ENCODE measurements at regions not wholly inside any gene's neighbourhood (a gene's known extent, or its start where the extent isn't known, plus 50 kb on each side); places are given as distances from the start of the nearest gene placed in this dataset.

DNA sequence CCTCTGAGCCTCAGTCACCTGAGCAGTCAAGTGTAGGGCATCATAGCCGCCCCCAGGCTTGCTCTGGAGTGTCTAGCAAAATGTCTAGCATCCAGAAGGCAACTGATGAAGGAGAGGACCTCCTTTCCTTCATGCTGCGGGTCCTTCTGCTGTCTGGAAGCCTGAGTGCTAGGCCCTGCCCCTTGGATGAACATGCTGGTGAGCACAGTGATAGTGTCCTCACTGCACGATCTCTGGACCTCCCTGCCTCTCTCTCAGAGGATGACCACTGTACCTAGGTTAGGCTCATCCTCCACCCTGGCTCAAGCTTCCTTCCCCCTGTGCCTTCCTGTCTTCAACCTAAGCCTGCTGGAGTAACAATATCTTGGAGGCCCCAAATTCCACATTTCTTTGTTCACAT lies 128.6 kb downstream of the TENT5C start:
- H3K79me2 ChIP-seq (ENCODE audit: control insufficient read depth, insufficient read depth, low read length), result no peaks in the 10 kb centered on the region
- H3K9me3 ChIP-seq (ENCODE audit: control insufficient read depth, insufficient read depth, low read depth, low read length), result no peaks in the 10 kb centered on the region
- H3K4me2 ChIP-seq (ENCODE audit: extremely low read depth, insufficient read depth, low read length), result peak overlapping the region; percentile 75
- H2AFZ ChIP-seq (ENCODE audit: low read length), result peak overlapping the region; percentile 94
- TF ChIP-seq, protein P1, sequence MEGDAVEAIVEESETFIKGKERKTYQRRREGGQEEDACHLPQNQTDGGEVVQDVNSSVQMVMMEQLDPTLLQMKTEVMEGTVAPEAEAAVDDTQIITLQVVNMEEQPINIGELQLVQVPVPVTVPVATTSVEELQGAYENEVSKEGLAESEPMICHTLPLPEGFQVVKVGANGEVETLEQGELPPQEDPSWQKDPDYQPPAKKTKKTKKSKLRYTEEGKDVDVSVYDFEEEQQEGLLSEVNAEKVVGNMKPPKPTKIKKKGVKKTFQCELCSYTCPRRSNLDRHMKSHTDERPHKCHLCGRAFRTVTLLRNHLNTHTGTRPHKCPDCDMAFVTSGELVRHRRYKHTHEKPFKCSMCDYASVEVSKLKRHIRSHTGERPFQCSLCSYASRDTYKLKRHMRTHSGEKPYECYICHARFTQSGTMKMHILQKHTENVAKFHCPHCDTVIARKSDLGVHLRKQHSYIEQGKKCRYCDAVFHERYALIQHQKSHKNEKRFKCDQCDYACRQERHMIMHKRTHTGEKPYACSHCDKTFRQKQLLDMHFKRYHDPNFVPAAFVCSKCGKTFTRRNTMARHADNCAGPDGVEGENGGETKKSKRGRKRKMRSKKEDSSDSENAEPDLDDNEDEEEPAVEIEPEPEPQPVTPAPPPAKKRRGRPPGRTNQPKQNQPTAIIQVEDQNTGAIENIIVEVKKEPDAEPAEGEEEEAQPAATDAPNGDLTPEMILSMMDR (conservative IDR thresholded peaks at IDR 0.05 in 1 of 2, IDR thresholded peaks at IDR 0.05 in 1 of 2; ENCODE audit: low read depth in 1 of 2, low read length in 2 of 2), result no peak
- no peak for TF ChIP-seq EZH2 (IDR thresholded peaks at IDR 0.05; ENCODE audit: low read length, missing control alignments)
- no peaks in the 10 kb centered on the region for H3K36me3 ChIP-seq (ENCODE audit: control insufficient read depth, insufficient read depth, low read length)
- H3K4me3 ChIP-seq (replicated peaks in 1 of 4; ENCODE audit: control extremely low read depth in 1 of 4, insufficient read depth in 1 of 4, low read depth in 3 of 4, low read length in 4 of 4), result no peak overlapping the region
- DNase-seq (ENCODE audit: low read depth in 2 of 2), result no peak
- H3K27me3 ChIP-seq (ENCODE audit: control insufficient read depth, insufficient read depth, low read length), result no peaks in the 10 kb centered on the region
- H3K9ac ChIP-seq (ENCODE audit: insufficient read depth, low read length), result no peak overlapping the region
- H3K27ac ChIP-seq (ENCODE audit: insufficient read depth, low read length), result no peak overlapping the region
- no peaks in the 10 kb centered on the region for H4K20me1 ChIP-seq (ENCODE audit: control insufficient read depth, extremely low read depth, insufficient read depth, low read length)
- peaks cover 3% of the 10 kb centered on the region for H3K4me1 ChIP-seq (ENCODE audit: control insufficient read depth, extremely low read depth, insufficient read depth, low read length)

DNA sequence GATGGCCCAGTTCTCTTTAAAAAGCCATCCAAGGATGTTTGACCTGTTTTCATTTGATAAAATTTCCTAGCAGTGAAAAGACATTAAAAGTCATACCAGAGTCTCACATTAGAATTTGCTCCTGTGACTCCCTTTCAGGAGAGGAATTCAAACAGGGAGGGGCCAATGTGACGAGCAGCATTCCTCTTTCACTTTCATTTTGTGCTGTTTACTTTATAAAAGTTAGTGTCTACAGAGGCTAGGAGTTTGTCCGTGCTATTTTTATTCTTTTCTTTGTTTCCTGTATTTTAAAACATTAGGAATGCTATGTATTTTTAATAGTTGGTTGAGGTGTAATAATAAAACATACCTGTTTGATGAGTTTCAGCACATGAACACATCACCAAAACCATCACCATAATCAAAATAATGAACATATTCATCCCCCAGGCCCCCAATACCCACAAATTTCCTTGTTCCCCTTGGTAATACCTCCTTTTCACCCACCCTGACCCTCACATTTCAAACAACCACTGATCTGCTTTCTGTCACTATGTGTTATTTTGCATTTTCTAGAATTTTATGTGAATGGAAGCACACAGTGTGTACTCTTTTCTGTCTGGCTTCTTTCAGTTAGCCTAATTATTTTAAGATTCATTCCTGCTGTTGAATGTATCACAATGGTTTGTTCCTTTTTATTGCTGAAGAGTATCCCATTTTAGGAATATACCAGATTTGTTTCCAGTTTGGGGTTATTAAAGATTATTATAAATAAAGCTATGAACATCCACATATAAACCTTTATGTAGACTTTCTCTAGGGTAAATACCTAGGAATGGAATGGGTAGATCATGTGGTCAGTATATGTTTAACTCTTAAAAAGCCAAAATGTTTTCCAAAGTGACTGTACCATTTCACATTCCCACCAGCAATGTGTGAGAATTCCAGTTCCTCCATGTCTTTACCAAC lies 129.5 kb downstream of the TENT5C start:
- peak overlapping the region; percentile 75 for H3K4me2 ChIP-seq (ENCODE audit: extremely low read depth, insufficient read depth, low read length)
- H3K27ac ChIP-seq (ENCODE audit: insufficient read depth, low read length), result peak overlapping the region; percentile 63
- no peaks in the 10 kb centered on the region for H4K20me1 ChIP-seq (ENCODE audit: control insufficient read depth, extremely low read depth, insufficient read depth, low read length)
- H3K9ac ChIP-seq (ENCODE audit: insufficient read depth, low read length), result no peak overlapping the region
- H2AFZ ChIP-seq (ENCODE audit: low read length), result peak overlapping the region; percentile 94
- no peaks in the 10 kb centered on the region for H3K9me3 ChIP-seq (ENCODE audit: control insufficient read depth, insufficient read depth, low read depth, low read length)
- no peaks in the 10 kb centered on the region for H3K27me3 ChIP-seq (ENCODE audit: control insufficient read depth, insufficient read depth, low read length)
- H3K4me1 ChIP-seq (ENCODE audit: control insufficient read depth, extremely low read depth, insufficient read depth, low read length), result peaks cover 3% of the 10 kb centered on the region
- H3K79me2 ChIP-seq (ENCODE audit: control insufficient read depth, insufficient read depth, low read length), result no peaks in the 10 kb centered on the region
- H3K36me3 ChIP-seq (ENCODE audit: control insufficient read depth, insufficient read depth, low read length), result no peaks in the 10 kb centered on the region
- DNase-seq (ENCODE audit: low read depth in 2 of 2), result peak; percentile 60 to 69
- H3K4me3 ChIP-seq (replicated peaks in 1 of 4; ENCODE audit: control extremely low read depth in 1 of 4, insufficient read depth in 1 of 4, low read depth in 3 of 4, low read length in 4 of 4), result peak overlapping the region; percentile 7 to 62 (median 20)
- no peak for TF ChIP-seq EZH2 (IDR thresholded peaks at IDR 0.05; ENCODE audit: low read length, missing control alignments)
- TF ChIP-seq, protein P1 (conservative IDR thresholded peaks at IDR 0.05 in 1 of 2, IDR thresholded peaks at IDR 0.05 in 1 of 2; ENCODE audit: low read depth in 1 of 2, low read length in 2 of 2), result no peak

DNA sequence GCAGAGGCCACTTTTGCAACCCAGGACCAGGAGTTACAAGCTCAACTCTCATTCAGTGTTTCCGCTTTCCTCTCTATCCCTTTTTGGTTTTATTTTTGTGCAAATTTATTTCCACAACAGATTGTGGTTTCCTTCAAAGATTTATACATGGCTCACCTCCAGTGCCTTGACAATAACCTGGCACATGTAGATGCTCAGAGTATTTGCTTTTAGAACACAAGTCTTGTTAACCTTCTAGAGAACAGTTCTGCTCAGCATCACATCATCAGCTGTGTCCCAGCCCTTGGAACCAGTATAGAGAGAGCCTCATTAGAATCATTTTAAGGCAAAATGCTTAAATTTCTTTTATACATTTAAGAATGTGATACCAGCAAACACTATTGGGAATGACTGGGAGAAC lies 133.7 kb downstream of the TENT5C start:
- Histone ChIP-seq H3K9me3 (ENCODE audit: control insufficient read depth, insufficient read depth, low read depth, low read length) (no peaks in the 10 kb centered on the region), H3K4me3 (replicated peaks in 1 of 4; ENCODE audit: control extremely low read depth in 1 of 4, insufficient read depth in 1 of 4, low read depth in 3 of 4, low read length in 4 of 4) (no peak overlapping the region), H2AFZ (ENCODE audit: low read length) (no peak overlapping the region), H3K36me3 (ENCODE audit: control insufficient read depth, insufficient read depth, low read length) (no peaks in the 10 kb centered on the region), H4K20me1 (ENCODE audit: control insufficient read depth, extremely low read depth, insufficient read depth, low read length) (no peaks in the 10 kb centered on the region), H3K4me1 (ENCODE audit: control insufficient read depth, extremely low read depth, insufficient read depth, low read length) (peaks cover 1% of the 10 kb centered on the region), H3K27ac (ENCODE audit: insufficient read depth, low read length) (no peak overlapping the region), H3K4me2 (ENCODE audit: extremely low read depth, insufficient read depth, low read length) (no peak overlapping the region), H3K27me3 (ENCODE audit: control insufficient read depth, insufficient read depth, low read length) (no peaks in the 10 kb centered on the region), H3K9ac (ENCODE audit: insufficient read depth, low read length) (no peak overlapping the region), H3K79me2 (ENCODE audit: control insufficient read depth, insufficient read depth, low read length) (no peaks in the 10 kb centered on the region)
- TF ChIP-seq, protein P1 (conservative IDR thresholded peaks at IDR 0.05 in 1 of 2, IDR thresholded peaks at IDR 0.05 in 1 of 2; ENCODE audit: low read depth in 1 of 2, low read length in 2 of 2), result no peak
- TF ChIP-seq EZH2 (IDR thresholded peaks at IDR 0.05; ENCODE audit: low read length, missing control alignments), result no peak
- no peak for DNase-seq (ENCODE audit: low read depth in 2 of 2)
